Panc1 (cell line): ENCODE measurements at regions not wholly inside any gene's neighbourhood (a gene's known extent, or its start where the extent isn't known, plus 50 kb on each side); places are given as distances from the start of the nearest gene placed in this dataset.

Experiments
- ATAC-seq: fragments of 200-7000 bp; cut with Tn5 transposase; 2 replicates; pipeline ENCODE4 v1.9.1; 2020; ENCODE audit warnings: mild to moderate bottlenecking, moderate library complexity
- BruUV-seq: library from RNA; stranded (reverse); fragments of 400-500 nt; replicated peaks from 2 replicates; lab custom pipeline; 2021; lab: Mats Ljungman, UMichigan
- CTCF ChIA-PET: fragments of 300-600 bp; sonication (Branson Sonifier 250); formaldehyde crosslinking; loops from one replicate; lab custom pipeline; 2022; ENCODE audit warnings: antibody characterized with exemption; lab: Charles Lee
- POLR2A ChIA-PET: fragments of 300-600 bp; sonication (Branson Sonifier 250); formaldehyde crosslinking; loops from one replicate; lab custom pipeline; 2022; ENCODE audit warnings: antibody characterized with exemption; lab: Charles Lee
- DNase-seq: peaks from one replicate; pipeline ENCODE4 v3.0.0-alpha.2; 2010; ENCODE audit warnings: low read depth, low spot score
- H3K27ac ChIP-seq: 2 replicates; pipeline ENCODE4 v1.5.1; 2011; ENCODE audit warnings: mild to moderate bottlenecking, low read length, inconsistent platforms
- H3K27me3 ChIP-seq: fragments of 200-500 bp; sonication (Bioruptor generic); 2 replicates; pipeline ENCODE4 v1.6.0; 2014; ENCODE audit warnings: low read length, inconsistent platforms; ENCODE audit not compliant: control insufficient read depth, insufficient read depth
- H3K36me3 ChIP-seq: fragments of 200-500 bp; sonication (Bioruptor generic); 2 replicates; pipeline ENCODE4 v1.5.1; 2014; ENCODE audit warnings: inconsistent platforms, mild to moderate bottlenecking, low read length, moderate library complexity; ENCODE audit not compliant: control insufficient read depth, insufficient read depth
- H3K4me1 ChIP-seq: 2 replicates; pipeline ENCODE4 v1.5.1; 2011; ENCODE audit warnings: inconsistent platforms, mild to moderate bottlenecking, low read length, moderate library complexity; ENCODE audit not compliant: control insufficient read depth, insufficient read depth
- H3K4me3 ChIP-seq, 2 experiments: 2 replicates each; pipeline ENCODE4 v1.5.1; 2011 to 2012; ENCODE audit warnings: low read depth in 2 of 2, low read length in 2 of 2, mild to moderate bottlenecking in 2 of 2, inconsistent platforms in 1 of 2, moderate library complexity in 1 of 2
- H3K9me3 ChIP-seq: fragments of 200-500 bp; sonication (Bioruptor generic); 2 replicates; pipeline ENCODE4 v1.5.1; 2014; ENCODE audit warnings: low read depth, mild to moderate bottlenecking, inconsistent platforms, low read length, moderate library complexity; ENCODE audit not compliant: control insufficient read depth, insufficient read depth
- CTCF ChIP-seq: fragments of 450-650 bp; IDR thresholded peaks from 2 replicates; pipeline ENCODE4 v1.5.1; 2017; ENCODE audit warnings: mild to moderate bottlenecking
- POLR2AphosphoS5 ChIP-seq: IDR thresholded peaks from 2 replicates; pipeline ENCODE4 v1.6.1; 2012; ENCODE audit warnings: mild to moderate bottlenecking, low read depth, low read length, moderate library complexity
- REST ChIP-seq, 2 experiments: IDR thresholded peaks; 2 replicates each; pipeline ENCODE4 v1.6.1; 2011 to 2012; ENCODE audit warnings: low read depth in 2 of 2, control low read depth in 1 of 2, low read length in 1 of 2, mild to moderate bottlenecking in 1 of 2, moderate library complexity in 1 of 2; ENCODE audit not compliant: insufficient read depth in 1 of 2
- SIN3A ChIP-seq: IDR thresholded peaks from 2 replicates; pipeline ENCODE4 v1.6.1; 2012; ENCODE audit warnings: low read depth, mild to moderate bottlenecking, low read length, moderate library complexity, borderline replicate concordance; ENCODE audit not compliant: insufficient read depth
- TCF7L2 ChIP-seq: IDR thresholded peaks from 2 replicates; pipeline ENCODE4 v1.6.1; 2011; ENCODE audit warnings: mild to moderate bottlenecking, low read depth, low read length, inconsistent platforms
- in situ Hi-C: cut with HindIII; loops from 2 replicates; pipeline ENCODE4 v1.10.0; 2016; ENCODE audit warnings: low sequenced_read_pairs, low pct_unique_long_range_greater_than_20kb
- intact Hi-C: fragments of 100-400 bp; cut with micrococcal nuclease; formaldehyde crosslinking; loops from one replicate; pipeline ENCODE4 v1.10.0; 2022; ENCODE audit not compliant: unreplicated experiment

- CTCF ChIA-PET: no interaction called here
- no peak overlapping the region for H3K27ac ChIP-seq
- DNase-seq (no peak), ATAC-seq (no peak)
- intact Hi-C loops: no loop called here
- H3K4me3 ChIP-seq: no peak overlapping the region
- H3K4me1 ChIP-seq: no peaks in the 10 kb centered on the region
- no peaks in the 10 kb centered on the region for H3K27me3 ChIP-seq
- no peaks in the 10 kb centered on the region for H3K36me3 ChIP-seq
- in situ Hi-C loops: no loop called here
- no peak for TF ChIP-seq POLR2AphosphoS5
- no peak for TF ChIP-seq REST (IDR thresholded peaks at IDR 0.05; ENCODE audit: insufficient read depth in 1 of 2, low read depth in 2 of 2, low read length in 1 of 2)
- no peak for TF ChIP-seq TCF7L2
- no peak for TF ChIP-seq SIN3A
- no peak for TF ChIP-seq CTCF
- POLR2A ChIA-PET: no interaction called here
- H3K9me3 ChIP-seq: no peaks in the 10 kb centered on the region
- no TSS peak for BruUV-seq
Observed at GRCh38 chr5:21238786-21239185, 1250.8 kb upstream of the CDH18 start.

- no TSS peak for BruUV-seq
- ChIA-PET POLR2A (interaction anchor here (0.7 kb wide), 1 partner anchor 169 kb away, joined by 6 read pairs; no protein-coding TSS in a partner anchor), CTCF (no interaction called here)
- Histone ChIP-seq H3K36me3 (no peaks in the 10 kb centered on the region), H3K4me1 (no peaks in the 10 kb centered on the region), H3K27ac (no peak overlapping the region), H3K4me3 (no peak overlapping the region), H3K9me3 (no peaks in the 10 kb centered on the region), H3K27me3 (no peaks in the 10 kb centered on the region)
- ATAC-seq (no peak), DNase-seq (no peak)
- TF ChIP-seq TCF7L2 (no peak), REST (IDR thresholded peaks at IDR 0.05; ENCODE audit: insufficient read depth in 1 of 2, low read depth in 2 of 2, low read length in 1 of 2) (no peak), POLR2AphosphoS5 (no peak), SIN3A (no peak), CTCF (no peak)
- intact Hi-C loops: no loop called here
- in situ Hi-C loops: no loop called here
Observed at GRCh38 chr5:21237461-21237860, 1249.5 kb upstream of the CDH18 start.
